ENCODE measurements at regions not wholly inside any gene's neighbourhood (a gene's known extent, or its start where the extent isn't known, plus 50 kb on each side); places are given as distances from the start of the nearest gene placed in this dataset.

GRCh38 chr4:185862340-185862739 lies 50.3 kb upstream of the SORBS2 start:
- no peak for DNase-seq (ENCODE audit: low spot score)

DNA sequence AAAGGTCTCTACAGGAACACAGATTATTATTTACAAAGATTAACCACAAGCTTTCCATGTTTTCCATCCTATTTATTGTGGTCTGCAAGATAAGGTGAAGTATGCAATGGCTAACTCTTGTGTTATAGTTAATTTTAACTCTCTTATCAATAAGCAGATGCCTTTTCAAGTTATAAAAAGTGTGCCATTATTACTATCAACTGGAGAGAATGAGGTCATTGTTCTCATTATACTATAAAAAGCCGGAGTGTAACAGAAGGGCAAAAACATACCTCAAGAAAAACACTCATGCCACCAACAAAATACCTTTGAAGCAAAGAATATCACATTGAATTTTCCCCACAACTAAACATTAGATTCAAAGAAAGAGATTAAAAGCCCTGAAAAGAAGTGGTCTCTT lies 52.0 kb upstream of the SORBS2 start:
- DNase-seq (ENCODE audit: low spot score): no peak

DNA sequence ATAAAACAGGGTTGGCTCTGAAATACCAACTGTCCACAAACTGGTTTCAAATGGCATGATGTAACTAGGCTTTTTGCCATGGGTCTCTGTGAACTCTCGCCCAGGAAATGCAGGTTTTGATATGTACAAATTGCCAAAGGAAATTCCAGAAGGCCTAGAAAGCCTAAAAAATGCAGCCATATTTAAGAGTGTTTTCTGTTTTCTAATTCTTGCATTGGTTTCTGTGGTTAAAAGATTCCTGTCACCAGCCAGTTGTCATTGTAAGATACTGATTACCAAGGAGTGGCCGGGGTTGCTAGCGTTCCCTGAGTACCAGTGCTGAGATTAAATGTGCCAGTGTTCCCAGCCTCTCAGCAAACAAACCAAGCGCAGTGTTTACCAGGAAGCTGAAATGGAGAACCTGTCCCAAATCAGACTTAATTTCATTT lies 53.9 kb upstream of the SORBS2 start:
- DNase-seq (ENCODE audit: low spot score): no peak

DNA sequence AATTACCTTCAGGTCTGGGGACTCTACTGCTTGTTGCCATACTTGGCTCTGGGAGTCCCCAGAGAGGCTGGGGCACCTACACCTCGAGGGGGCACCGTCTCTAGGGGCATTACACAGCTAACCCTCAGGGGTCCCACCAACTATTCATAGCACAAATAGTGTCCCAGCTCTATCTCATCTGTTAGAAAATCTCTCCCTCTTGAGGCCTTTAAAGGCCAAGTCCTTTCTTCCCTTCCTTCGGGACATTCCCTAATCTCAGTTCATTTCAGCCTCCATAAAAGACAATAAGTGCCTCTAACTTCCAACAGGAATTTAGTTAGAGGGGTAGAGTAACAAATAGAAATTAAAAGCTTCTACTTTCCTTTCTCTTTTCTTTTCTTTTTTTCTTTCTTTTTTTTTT lies 55.8 kb upstream of the SORBS2 start:
- no peak for DNase-seq (ENCODE audit: low spot score)

DNA sequence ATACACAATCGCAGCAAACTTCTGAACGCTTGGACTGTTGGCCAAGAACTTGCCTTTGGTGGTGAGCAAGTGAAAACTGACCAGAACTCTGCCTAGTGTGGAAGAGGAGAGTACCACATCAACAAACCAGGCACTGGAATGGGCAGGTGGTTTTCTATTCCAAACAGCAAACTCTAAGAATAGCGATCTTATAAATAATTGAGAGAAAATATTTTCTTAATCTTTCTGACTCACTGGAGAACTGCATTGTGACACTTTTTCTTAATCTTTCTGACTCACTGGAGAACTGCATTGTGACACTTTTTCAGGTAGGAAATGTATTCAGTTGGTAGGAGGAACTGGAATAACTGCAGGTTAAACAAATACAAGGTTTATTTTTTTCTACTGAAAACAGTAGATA lies 57.0 kb upstream of the SORBS2 start:
- DNase-seq (ENCODE audit: low spot score): no peak

GRCh38 chr4:185869427-185869826 lies 57.4 kb upstream of the SORBS2 start:
- no peak for DNase-seq (ENCODE audit: low spot score)

DNA sequence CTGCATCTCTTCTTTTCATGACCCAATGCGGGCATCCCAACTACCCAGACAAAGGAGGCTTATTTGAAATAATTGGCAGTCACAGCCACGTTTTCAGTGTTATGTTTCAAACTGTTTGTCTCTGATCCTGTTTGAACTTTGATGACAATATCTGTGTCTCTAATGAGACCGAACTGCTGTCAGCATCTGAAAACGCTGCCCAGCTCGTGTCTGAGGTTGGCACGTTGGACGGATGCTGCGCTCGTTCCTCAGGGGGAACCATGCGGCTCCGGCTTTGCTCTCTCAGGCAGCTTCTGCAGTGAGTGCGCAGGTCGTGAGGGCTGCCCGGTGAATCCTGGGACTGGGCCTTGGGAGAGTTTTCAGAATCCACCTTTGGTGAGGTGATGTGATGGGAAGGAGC lies 58.4 kb upstream of the SORBS2 start:
- peak; percentile 45 for DNase-seq (ENCODE audit: low spot score)

GRCh38 chr4:185872747-185873380 lies 60.9 kb upstream of the SORBS2 start:
- DNase-seq (ENCODE audit: low spot score): no peak

DNA sequence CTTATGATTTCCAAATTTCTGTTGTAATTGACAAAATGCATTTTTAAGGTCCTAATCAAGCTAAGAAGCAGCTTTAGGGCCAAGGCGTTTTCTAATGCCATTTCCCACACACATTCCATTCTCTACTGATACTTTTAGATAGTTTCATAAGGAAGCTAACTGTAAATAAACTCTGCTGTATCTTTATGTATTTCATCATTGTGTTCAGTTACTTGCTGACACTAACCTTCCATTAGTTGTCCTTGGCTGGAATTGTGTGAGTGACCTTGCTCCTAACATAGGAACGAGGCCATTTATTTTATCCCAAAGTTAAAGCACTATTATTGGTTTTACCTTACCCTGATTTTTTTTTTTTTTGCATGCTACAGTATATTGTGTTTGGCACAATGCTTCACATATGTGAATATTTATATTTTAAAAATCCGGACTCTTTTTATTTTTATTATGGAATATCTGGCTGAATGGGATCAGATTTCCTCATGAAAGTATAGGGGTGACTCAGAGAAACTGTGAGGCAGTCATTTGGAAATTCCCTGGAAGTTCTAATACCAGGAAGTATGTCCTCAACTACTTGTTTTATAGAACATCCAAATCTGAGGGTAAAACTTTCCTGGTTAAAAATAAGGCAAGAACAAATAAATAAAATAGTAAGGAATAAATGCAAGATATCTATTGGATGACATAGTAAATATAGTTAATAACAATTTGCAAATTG lies 62.7 kb upstream of the SORBS2 start:
- no peak for DNase-seq (ENCODE audit: low spot score)

DNA sequence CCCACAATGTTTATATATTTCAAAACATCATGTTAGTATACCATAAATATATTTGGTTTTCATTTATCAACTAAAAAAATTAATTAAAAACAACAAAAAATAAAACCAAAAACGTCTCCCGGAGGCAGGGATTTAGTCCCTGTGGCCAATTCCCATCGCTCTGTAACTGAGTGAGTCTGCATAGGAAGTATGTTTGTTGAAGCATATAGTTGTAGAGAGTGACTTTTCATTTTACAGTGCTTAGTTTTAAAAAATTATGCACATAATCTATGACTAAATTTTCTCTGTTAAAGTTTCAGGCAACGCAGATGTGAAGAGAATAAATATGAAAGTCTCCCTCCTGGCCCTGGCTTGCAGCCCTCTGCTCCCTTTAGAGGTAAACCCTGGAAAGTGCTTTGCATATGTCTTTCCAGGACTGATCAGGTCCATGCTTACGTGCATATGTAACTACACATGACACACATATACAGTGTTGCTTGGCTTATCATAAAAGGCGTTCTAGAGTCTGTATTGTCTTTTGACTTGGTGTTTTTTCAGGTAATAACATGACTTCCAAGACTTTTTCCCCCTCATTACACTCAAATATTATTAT lies 63.4 kb upstream of the SORBS2 start:
- DNase-seq (ENCODE audit: low spot score): no peak

DNA sequence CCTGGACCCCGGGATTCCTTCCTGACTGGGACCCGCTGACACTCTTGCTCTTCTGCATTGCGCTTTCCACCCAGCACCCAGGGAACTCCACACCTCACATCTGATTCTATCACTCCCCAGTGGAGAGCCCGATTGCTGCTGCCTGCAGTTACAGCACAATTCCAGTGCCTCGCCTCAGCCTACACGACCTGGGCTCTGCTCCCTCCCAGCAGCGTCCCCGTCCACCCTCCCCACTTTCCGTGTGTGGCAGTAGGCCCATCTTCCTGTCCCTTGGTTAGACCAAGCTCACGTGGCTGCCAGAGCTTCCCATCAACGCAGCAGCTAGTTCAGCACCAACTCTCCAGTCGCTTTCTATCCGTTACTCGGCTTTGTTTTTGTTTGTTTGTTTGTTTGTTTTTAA lies 66.6 kb upstream of the SORBS2 start:
- no peak for DNase-seq (ENCODE audit: low spot score)

DNA sequence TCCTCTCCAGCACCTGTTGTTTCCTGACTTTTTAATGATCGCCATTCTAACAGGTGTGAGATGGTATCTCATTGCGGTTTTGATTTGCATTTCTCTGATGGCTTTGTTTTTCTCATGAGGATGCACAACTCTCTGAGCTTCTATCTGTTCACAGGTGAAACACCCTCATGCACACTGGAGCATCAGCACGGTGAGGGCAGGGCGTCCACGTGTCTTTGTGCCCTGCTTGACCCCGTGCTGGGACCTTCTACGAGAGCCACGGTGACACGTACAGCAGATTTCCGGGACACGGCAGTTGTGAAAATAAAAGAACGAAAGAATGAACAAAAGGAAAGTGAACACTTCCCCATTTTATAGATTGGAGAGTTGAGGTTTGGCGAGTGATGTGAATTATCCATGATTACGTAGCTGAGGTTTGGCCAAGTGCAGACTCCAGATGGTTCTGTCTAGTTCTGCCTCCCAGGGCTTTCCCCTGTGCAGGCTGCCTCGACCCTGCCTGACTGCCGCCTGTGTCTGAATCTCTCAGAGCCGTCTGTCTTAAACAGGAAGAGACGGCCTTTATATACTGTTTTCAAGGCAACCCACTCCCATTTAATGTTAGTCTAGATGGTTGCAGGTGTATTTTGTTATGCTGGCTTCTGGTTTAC lies 67.8 kb upstream of the SORBS2 start:
- no peak for DNase-seq (ENCODE audit: low spot score)

DNA sequence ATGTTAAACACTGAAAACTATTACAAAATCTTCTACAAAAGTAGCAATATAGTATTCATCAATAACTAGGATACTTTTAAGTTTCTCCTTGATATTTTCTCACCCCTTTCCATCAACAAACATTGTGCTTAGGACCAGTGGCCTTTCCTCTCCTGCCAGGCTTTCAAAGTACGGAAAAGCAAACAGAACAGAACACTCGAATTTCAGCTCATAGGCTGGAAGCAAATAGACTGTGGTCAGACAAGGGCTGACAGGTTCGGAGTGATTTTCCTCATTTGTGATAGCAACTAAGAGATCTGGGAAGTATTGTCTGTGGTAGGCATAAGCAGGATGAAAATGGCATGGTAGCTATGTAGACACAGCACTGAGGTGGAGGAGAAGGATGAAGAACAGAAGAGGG lies 68.6 kb upstream of the SORBS2 start:
- no peak for DNase-seq (ENCODE audit: low spot score)

GRCh38 chr4:185881430-185881829 lies 69.4 kb upstream of the SORBS2 start:
- DNase-seq (ENCODE audit: low spot score): no peak

GRCh38 chr4:185883591-185883990 lies 71.6 kb upstream of the SORBS2 start:
- DNase-seq (ENCODE audit: low spot score): no peak

GRCh38 chr4:185885075-185885474 lies 73.1 kb upstream of the SORBS2 start:
- DNase-seq (ENCODE audit: low spot score): no peak

DNA sequence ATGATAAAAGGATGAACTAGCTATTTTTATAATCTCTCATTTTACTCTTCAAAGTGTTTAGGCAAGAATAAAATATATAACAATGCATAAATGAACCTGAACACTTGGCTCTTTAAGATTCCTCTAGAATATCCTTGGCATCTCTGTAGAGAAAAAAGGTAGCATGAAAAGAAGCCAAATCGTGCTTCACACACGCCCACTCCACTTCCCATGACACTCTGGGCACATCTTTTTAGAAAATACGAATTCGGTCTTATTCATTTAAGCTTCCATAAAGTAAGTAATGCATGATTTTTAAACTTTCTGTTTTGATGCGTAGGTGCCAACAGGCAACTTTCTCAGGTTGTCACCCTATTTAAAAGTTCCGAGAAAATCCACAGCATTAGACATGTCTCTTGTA lies 73.6 kb upstream of the SORBS2 start:
- no peak for DNase-seq (ENCODE audit: low spot score)

GRCh38 chr4:185886832-185887524 lies 75.0 kb upstream of the SORBS2 start:
- DNase-seq (ENCODE audit: low spot score): peak; percentile 46

- no peak for DNase-seq (ENCODE audit: low spot score)
Observed at GRCh38 chr4:185888676-185889075, 76.7 kb upstream of the SORBS2 start.

DNA sequence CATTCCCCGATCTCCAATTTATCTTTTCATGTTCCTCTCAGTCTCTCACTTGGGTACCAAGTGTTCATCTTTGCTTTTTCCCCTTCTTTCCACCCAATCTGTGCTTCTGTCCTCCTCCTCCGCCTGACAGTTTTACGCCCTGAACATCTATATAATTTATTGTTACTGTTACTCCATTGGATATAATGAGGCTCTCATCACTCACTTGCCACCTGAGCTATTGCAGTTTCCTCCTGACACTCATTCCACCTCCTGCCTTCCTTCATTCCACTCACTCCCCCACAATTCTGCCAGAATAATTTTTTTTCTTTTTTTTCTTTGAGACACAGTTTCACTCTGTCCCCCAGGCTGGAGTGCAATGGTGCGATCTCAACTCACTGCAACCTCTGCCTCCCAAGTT lies 77.6 kb upstream of the SORBS2 start:
- DNase-seq (ENCODE audit: low spot score): no peak

GRCh38 chr4:185890196-185890595 lies 78.2 kb upstream of the SORBS2 start:
- no peak for DNase-seq (ENCODE audit: low spot score)

- no peak for DNase-seq (ENCODE audit: low spot score)
Observed at GRCh38 chr4:185892165-185892564, 80.2 kb upstream of the SORBS2 start.

DNA sequence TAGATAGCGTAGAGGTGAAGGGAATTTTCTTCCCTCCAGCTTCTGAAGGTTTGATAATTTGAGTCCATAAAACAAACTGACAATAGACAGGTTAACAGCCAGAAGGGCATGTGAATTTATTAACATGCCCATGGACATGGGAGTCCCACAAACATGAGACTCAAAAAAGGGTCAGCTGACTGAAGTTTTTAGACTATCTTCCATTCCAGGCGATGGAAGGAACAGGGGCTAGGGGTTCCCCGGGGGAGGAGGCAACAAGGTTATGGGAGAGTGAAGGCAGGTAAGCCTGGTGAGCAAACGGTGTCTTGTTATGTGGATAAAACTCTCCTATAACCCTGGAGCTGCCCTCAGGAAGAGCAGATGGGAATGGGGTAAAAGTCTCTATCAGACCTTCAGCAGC lies 81.5 kb upstream of the SORBS2 start:
- DNase-seq (ENCODE audit: low spot score): no peak

All from pons (tissue), 1 donor.